ENCODE measurements at regions not wholly inside any gene's neighbourhood (a gene's known extent, or its start where the extent isn't known, plus 50 kb on each side); places are given as distances from the start of the nearest gene placed in this dataset.

DNA sequence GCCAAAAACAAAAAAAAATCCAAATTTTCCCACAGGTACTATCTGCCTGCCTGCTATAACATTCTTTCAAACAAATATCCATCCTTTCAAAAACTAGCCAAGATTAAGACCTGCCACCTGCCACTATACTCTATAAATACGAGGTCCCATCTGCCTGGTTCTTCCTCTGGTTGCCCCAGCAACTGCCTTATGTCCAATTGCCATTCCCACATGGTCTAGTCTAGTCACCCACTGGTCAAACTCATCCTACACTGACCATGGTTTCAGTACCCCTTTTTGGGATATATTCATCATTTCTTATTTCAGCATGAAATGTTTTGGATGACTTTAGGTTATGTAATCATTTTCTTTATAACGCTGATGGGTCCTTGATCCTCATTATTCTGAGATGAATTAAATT lies 95.1 kb upstream of the CCNG1 start:
- no peak overlapping the region for H3K4me2 ChIP-seq (ENCODE audit: low read depth, low read length)
- dilution Hi-C loops (cut with HindIII; ENCODE audit: low sequenced_read_pairs, unreplicated experiment): no loop called here
- H3K4ac ChIP-seq (ENCODE audit: low read depth, low read length): no peak overlapping the region
- H3K9ac ChIP-seq (ENCODE audit: low read depth, low read length): no peak overlapping the region
- H2BK20ac ChIP-seq (ENCODE audit: low read depth, low read length): no peak overlapping the region
- H2BK15ac ChIP-seq (ENCODE audit: low read depth, low read length): no peak overlapping the region
- H3K18ac ChIP-seq (ENCODE audit: low read depth, low read length): no peak overlapping the region
- H3K9me1 ChIP-seq (ENCODE audit: insufficient read depth, low read length): no peaks in the 10 kb centered on the region
- intact Hi-C loops (cut with micrococcal nuclease): no loop called here
- no peaks in the 10 kb centered on the region for H3K4me1 ChIP-seq (ENCODE audit: control insufficient read depth, insufficient read depth, low read length)
- H2AFZ ChIP-seq (replicated peaks; ENCODE audit: low read length, poor library complexity): no peak overlapping the region
- H2AK5ac ChIP-seq (ENCODE audit: low read depth, low read length): no peak overlapping the region
- H4K91ac ChIP-seq (ENCODE audit: insufficient read depth, low read depth, low read length): no peak overlapping the region
- H3K4me3 ChIP-seq (ENCODE audit: insufficient read depth, low read depth, low read length): no peak overlapping the region
- H2BK120ac ChIP-seq (ENCODE audit: low read depth, low read length): no peak overlapping the region
- ATAC-seq (ENCODE audit: low read depth) (no peak), DNase-seq (no peak)
- H3K14ac ChIP-seq (replicated peaks; ENCODE audit: low read depth, low read length): no peak overlapping the region
- H3K23ac ChIP-seq (ENCODE audit: low read depth, low read length): no peak overlapping the region
- no peak overlapping the region for H3K56ac ChIP-seq (ENCODE audit: extremely low read depth, insufficient read depth, low read length)
- H4K5ac ChIP-seq (ENCODE audit: low read depth, low read length): no peak overlapping the region
- no TSS peak for BruUV-seq (replicated peaks)
- POLR2A ChIA-PET (ENCODE audit: unreplicated experiment): no interaction called here
- H3K36me3 ChIP-seq (ENCODE audit: control insufficient read depth, insufficient read depth, low read length): no peaks in the 10 kb centered on the region
- H3K9me3 ChIP-seq (ENCODE audit: control insufficient read depth, insufficient read depth, low read length): no peaks in the 10 kb centered on the region
- no peaks in the 10 kb centered on the region for H4K20me1 ChIP-seq (ENCODE audit: insufficient read depth, low read length)
- no peak for TF ChIP-seq POLR2A (IDR thresholded peaks at IDR 0.05; ENCODE audit: low read depth, low read length)
- no peak for TF ChIP-seq NFE2L2 (IDR thresholded peaks at IDR 0.05; ENCODE audit: low read depth, low read length)
- no peak for TF ChIP-seq RAD21 (IDR thresholded peaks at IDR 0.05; ENCODE audit: low read length)
- no peak for TF ChIP-seq RFX5 (IDR thresholded peaks at IDR 0.05; ENCODE audit: low read depth, low read length)
- no CpG with 5 or more reads among the region's 2 CpGs for WGBS, 2 experiments (ENCODE audit: extremely low coverage in 2 of 2, insufficient read length in 1 of 2)
- CTCF ChIA-PET: no interaction called here
- H2BK5ac ChIP-seq (ENCODE audit: low read depth, low read length, poor library complexity, severe bottlenecking): no peak overlapping the region
- in situ Hi-C loops (cut with MboI; ENCODE audit: low sequenced_read_pairs): no loop called here
- H3K27ac ChIP-seq (ENCODE audit: insufficient read depth, low read length): no peak overlapping the region
- H4K8ac ChIP-seq (ENCODE audit: low read depth in 2 of 2, low read length in 2 of 2): no peak overlapping the region
- no peak overlapping the region for H2AK9ac ChIP-seq (replicated peaks; ENCODE audit: low read depth, low read length, poor library complexity)
- H3K27me3 ChIP-seq (ENCODE audit: control insufficient read depth, insufficient read depth, low read length): no peaks in the 10 kb centered on the region
- no peaks in the 10 kb centered on the region for H3K79me1 ChIP-seq (ENCODE audit: low read depth in 1 of 2, low read length in 2 of 2)

All from IMR-90 (cell line).